Body of pancreas (tissue), 4 donors: ENCODE measurements at regions not wholly inside any gene's neighbourhood (a gene's known extent, or its start where the extent isn't known, plus 50 kb on each side); places are given as distances from the start of the nearest gene placed in this dataset.

Experiments used
- ATAC-seq: fragments of 150-250 bp; one replicate; pipeline ENCODE4 v1.9.1; 2016
- DNase-seq, 4 donors: peaks; one replicate each; pipeline ENCODE4 v3.0.0-alpha.2; 2019
- H3K27ac ChIP-seq, 4 donors: fragments of 200-600 bp; sonication (generic); 1 replicate in 3 of 4; 2 replicates in 1 of 4; pipeline versions ENCODE4 v1.5.1 to v1.6.1; 2016 to 2019; ENCODE audit warnings: mild to moderate bottlenecking in 1 of 4, mixed read lengths in 1 of 4, moderate library complexity in 1 of 4
- H3K27me3 ChIP-seq, 2 donors: fragments of 200-600 bp; sonication (generic); one replicate each; pipeline ENCODE4 v1.6.0; 2016; ENCODE audit warnings: mild to moderate bottlenecking in 1 of 2
- H3K36me3 ChIP-seq, 2 donors: fragments of 200-600 bp; sonication (generic); replicated peaks in 1 of 2; 2 replicates each; pipeline ENCODE4 v1.5.1; 2016; ENCODE audit warnings: low read depth in 2 of 2; ENCODE audit not compliant: insufficient read depth in 1 of 2
- H3K4me1 ChIP-seq: fragments of 200-600 bp; sonication (generic); one replicate; pipeline ENCODE4 v1.6.0; 2016
- H3K4me3 ChIP-seq, 2 donors: fragments of 200-600 bp; sonication (generic); 1 replicate in 1 of 2; 2 replicates in 1 of 2; pipeline ENCODE4 v1.5.1; 2016 to 2019
- H3K9me3 ChIP-seq, 3 donors: fragments of 200-600 bp; sonication (generic); 1 replicate in 2 of 3; 2 replicates in 1 of 3; pipeline ENCODE4 v1.5.1; 2016
- CTCF ChIP-seq, 7 experiments: fragments of 450-650 bp in 4 of 7; fragments of 200-600 bp in 3 of 7; sonication (generic) in 3 of 7; IDR thresholded peaks; one replicate each; pipeline ENCODE4 v1.5.1; 2016 to 2019; ENCODE audit warnings: antibody characterized with exemption in 7 of 7
- POLR2A ChIP-seq, 3 donors: fragments of 450-650 bp; IDR thresholded peaks; one replicate each; pipeline ENCODE4 v1.6.1; 2016; ENCODE audit warnings: antibody characterized with exemption in 3 of 3, mild to moderate bottlenecking in 2 of 3
- WGBS, 2 donors: methylation state at CpG; one replicate each; pipeline ENCODE4 v1.1.5; 2017; 5-methylcytosine and 5-hydroxymethylcytosine counted together
- intact Hi-C: fragments of 100-400 bp; cut with DNase I; formaldehyde crosslinking; loops from one replicate; pipeline ENCODE4 v1.15.1; 2023

DNA sequence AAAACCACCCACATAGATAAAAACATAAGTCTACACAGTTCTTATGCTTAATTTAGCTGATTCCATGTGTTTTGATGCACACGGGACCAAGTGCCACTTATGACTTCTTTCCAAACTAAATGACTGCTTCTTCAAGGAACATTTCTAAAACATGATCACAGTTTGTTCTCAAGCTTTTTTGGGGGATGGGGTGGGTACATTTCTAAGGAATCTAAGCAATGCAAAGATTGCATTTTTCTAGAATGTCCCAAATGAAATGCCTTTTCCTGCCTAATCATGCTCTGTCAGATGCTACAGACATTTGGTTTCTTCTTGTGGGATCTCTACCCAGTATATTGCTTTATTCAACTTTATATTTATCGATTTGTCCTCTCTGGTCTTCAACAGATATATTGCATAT lies 496.8 kb upstream of the JAG1 start:
- TF ChIP-seq CTCF (IDR thresholded peaks at IDR 0.05): no peak
- no peak overlapping the region for H3K4me3 ChIP-seq
- no peaks in the 10 kb centered on the region for H3K36me3 ChIP-seq
- ATAC-seq (no peak), DNase-seq (no peak)
- H3K4me1 ChIP-seq: no peaks in the 10 kb centered on the region
- H3K27me3 ChIP-seq: no peaks in the 10 kb centered on the region
- H3K27ac ChIP-seq: no peak overlapping the region
- WGBS, 2 donors: 77 to 79% methylated on average over 2 of the region's 2 CpGs
- no peaks in the 10 kb centered on the region for H3K9me3 ChIP-seq
- intact Hi-C loops: no loop called here

DNA sequence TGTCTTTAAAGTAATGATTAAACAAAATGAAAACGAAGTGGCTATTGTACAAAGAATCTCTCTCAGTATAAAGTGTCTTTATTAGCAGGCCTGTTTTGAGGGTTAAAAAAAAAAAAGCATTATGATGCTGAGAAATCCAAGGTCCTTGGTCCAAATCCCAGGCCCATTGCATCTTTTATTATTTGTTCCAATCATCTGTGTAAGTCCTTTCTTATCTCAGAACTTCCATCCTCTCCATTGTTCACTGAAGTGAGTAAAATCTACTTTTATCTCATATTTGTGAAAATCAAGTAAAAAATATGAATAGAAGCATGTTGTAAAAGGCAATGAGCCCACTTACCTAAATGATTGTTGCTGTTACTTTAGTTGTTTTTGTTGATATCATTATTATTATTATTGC lies 499.1 kb upstream of the JAG1 start:
- intact Hi-C loops: no loop called here
- DNase-seq (no peak), ATAC-seq (no peak)
- no peak overlapping the region for H3K4me3 ChIP-seq
- no peaks in the 10 kb centered on the region for H3K4me1 ChIP-seq
- no peaks in the 10 kb centered on the region for H3K9me3 ChIP-seq
- H3K36me3 ChIP-seq: no peaks in the 10 kb centered on the region
- no peak for TF ChIP-seq CTCF (IDR thresholded peaks at IDR 0.05)
- no peak for TF ChIP-seq POLR2A (IDR thresholded peaks at IDR 0.05)
- 43 to 47% methylated on average over 1 of the region's 1 CpG for WGBS, 2 donors
- H3K27ac ChIP-seq: no peak overlapping the region
- no peaks in the 10 kb centered on the region for H3K27me3 ChIP-seq

DNA sequence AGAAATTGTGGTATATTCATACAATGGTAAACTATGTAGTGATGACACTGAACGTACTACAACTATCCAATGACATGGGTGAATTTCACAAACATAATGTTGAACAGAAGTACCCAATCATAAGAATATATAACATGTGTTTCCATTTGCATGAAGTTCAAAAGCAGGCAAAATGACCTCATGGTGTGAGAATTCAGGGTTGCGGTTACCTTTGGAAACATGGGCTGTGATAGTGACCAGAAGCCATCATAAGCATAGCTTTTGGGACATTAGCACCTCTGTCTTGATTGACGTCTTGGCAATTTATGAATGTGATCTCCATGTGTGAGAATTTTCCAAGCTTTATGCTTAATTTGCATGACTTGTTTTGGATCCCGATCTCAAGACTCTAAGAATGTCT lies 500.1 kb upstream of the JAG1 start:
- DNase-seq (no peak), ATAC-seq (no peak)
- H3K27ac ChIP-seq: no peak overlapping the region
- H3K4me3 ChIP-seq: no peak overlapping the region
- H3K4me1 ChIP-seq: no peaks in the 10 kb centered on the region
- TF ChIP-seq CTCF (IDR thresholded peaks at IDR 0.05) (no peak), POLR2A (IDR thresholded peaks at IDR 0.05) (no peak)
- no peaks in the 10 kb centered on the region for H3K9me3 ChIP-seq
- intact Hi-C loops: no loop called here
- H3K27me3 ChIP-seq: no peaks in the 10 kb centered on the region
- no peaks in the 10 kb centered on the region for H3K36me3 ChIP-seq
- 84 to 93% methylated on average over 4 of the region's 4 CpGs for WGBS, 2 donors

- no peak for DNase-seq
- 79 to 82% methylated on average over 5 of the region's 5 CpGs for WGBS, 2 donors
- no peaks in the 10 kb centered on the region for H3K4me1 ChIP-seq
- no peak overlapping the region for H3K27ac ChIP-seq
- TF ChIP-seq POLR2A (IDR thresholded peaks at IDR 0.05): no peak
- no peak for TF ChIP-seq CTCF (IDR thresholded peaks at IDR 0.05)
- no peaks in the 10 kb centered on the region for H3K27me3 ChIP-seq
- no peak overlapping the region for H3K4me3 ChIP-seq
- no peaks in the 10 kb centered on the region for H3K9me3 ChIP-seq
- no peak for ATAC-seq
- intact Hi-C loops: no loop called here
- no peaks in the 10 kb centered on the region for H3K36me3 ChIP-seq
Observed at GRCh38 chr20:11174861-11175260, 501.1 kb upstream of the JAG1 start.

GRCh38 chr20:11176431-11176830 lies 502.6 kb upstream of the JAG1 start:
- intact Hi-C loops: no loop called here
- 83 to 84% methylated on average over 2 of the region's 2 CpGs for WGBS, 2 donors
- Histone ChIP-seq H3K9me3 (no peaks in the 10 kb centered on the region), H3K4me3 (no peak overlapping the region), H3K36me3 (no peaks in the 10 kb centered on the region), H3K4me1 (no peaks in the 10 kb centered on the region), H3K27me3 (no peaks in the 10 kb centered on the region), H3K27ac (no peak overlapping the region)
- ATAC-seq (no peak), DNase-seq (no peak)
- TF ChIP-seq CTCF (IDR thresholded peaks at IDR 0.05) (no peak), POLR2A (IDR thresholded peaks at IDR 0.05) (no peak)
